Osteocyte (in vitro differentiated cells): ENCODE measurements at regions not wholly inside any gene's neighbourhood (a gene's known extent, or its start where the extent isn't known, plus 50 kb on each side); places are given as distances from the start of the nearest gene placed in this dataset.

Experiments
- DNase-seq: peaks from one replicate; pipeline ENCODE4 v3.0.0; 2021; ENCODE audit warnings: mixed read lengths; ENCODE audit not compliant: unreplicated experiment; ENCODE audit errors: extremely low spot score
- H3K27ac Mint-ChIP-seq: one replicate; pipeline ENCODE4 v1.8.0; 2021; ENCODE audit warnings: mild to moderate bottlenecking, mixed read lengths; ENCODE audit not compliant: unreplicated experiment
- H3K27me3 Mint-ChIP-seq: one replicate; pipeline ENCODE4 v1.8.0; 2021; ENCODE audit warnings: mixed read lengths; ENCODE audit not compliant: unreplicated experiment
- H3K36me3 Mint-ChIP-seq: one replicate; pipeline ENCODE4 v1.8.0; 2021; ENCODE audit warnings: mixed read lengths; ENCODE audit not compliant: unreplicated experiment
- H3K4me1 Mint-ChIP-seq: one replicate; pipeline ENCODE4 v1.8.0; 2021; ENCODE audit warnings: mixed read lengths; ENCODE audit not compliant: unreplicated experiment
- H3K4me3 Mint-ChIP-seq: one replicate; pipeline ENCODE4 v1.8.0; 2021; ENCODE audit warnings: mild to moderate bottlenecking, moderate library complexity, mixed read lengths; ENCODE audit not compliant: unreplicated experiment
- H3K9me3 Mint-ChIP-seq: one replicate; pipeline ENCODE4 v1.8.0; 2021; ENCODE audit warnings: mixed read lengths; ENCODE audit not compliant: unreplicated experiment
- CTCF ChIP-seq: fragments of 200-600 bp; sonication (generic); IDR thresholded peaks from 2 replicates; pipeline ENCODE4 v1.5.0; 2021; ENCODE audit warnings: antibody characterized with exemption, mild to moderate bottlenecking, moderate library complexity

DNA sequence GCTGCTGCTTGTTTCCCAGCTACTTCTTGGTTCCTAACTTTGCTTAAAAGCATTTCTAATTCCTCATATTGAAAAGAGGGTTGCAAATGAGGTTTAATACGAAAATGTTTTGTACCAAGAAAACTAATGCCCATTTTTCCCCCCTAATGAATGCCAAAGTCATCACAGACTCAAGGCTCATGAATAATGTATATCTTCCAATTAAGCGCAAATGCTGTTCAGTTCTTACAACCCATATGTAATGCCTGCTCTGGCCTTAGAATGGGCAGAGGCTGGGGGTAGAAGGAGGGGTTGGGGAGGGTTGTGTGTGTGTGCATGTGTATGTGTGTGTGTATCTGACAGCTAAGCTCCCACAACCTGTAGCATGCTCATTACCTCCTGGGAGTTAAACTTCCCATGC is 901.7 kb downstream of the KCNMA1 start:
- Mint-ChIP-seq H3K27ac (no peak overlapping the region), H3K4me3 (no peak overlapping the region), H3K9me3 (peaks cover 9% of the 10 kb centered on the region), H3K36me3 (no peaks in the 10 kb centered on the region), H3K27me3 (peaks cover 37% of the 10 kb centered on the region), H3K4me1 (no peaks in the 10 kb centered on the region)
- no peak for DNase-seq
- TF ChIP-seq CTCF: no peak

GRCh38 chr10:76733441-76733936 is 904.1 kb downstream of the KCNMA1 start:
- Mint-ChIP-seq H3K4me3 (no peak overlapping the region), H3K27me3 (peaks cover 51% of the 10 kb centered on the region), H3K27ac (no peak overlapping the region), H3K36me3 (no peaks in the 10 kb centered on the region), H3K9me3 (peaks cover 9% of the 10 kb centered on the region), H3K4me1 (no peaks in the 10 kb centered on the region)
- no peak for TF ChIP-seq CTCF
- DNase-seq: no peak

DNA sequence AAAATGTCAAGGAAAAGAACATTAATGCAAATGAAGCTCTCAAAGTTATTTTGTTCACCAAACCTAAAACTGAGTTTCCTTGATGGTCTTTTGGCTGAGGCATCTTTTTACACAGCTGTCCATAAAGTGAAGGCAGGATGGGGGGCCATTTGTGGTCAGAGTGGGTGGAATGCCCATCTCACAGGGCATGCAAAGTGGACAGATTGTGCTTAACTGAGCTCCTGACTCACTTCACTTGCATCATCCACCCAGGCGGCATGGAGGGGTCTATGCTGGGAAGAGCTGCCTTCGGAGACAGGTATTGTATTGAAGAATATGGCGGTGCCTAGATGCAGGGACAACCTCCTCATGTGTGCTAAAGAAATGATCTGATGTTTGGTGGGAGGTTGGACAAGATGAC is 905.3 kb downstream of the KCNMA1 start:
- no peaks in the 10 kb centered on the region for H3K36me3 Mint-ChIP-seq
- no peak for DNase-seq
- TF ChIP-seq CTCF: no peak
- H3K4me3 Mint-ChIP-seq: no peak overlapping the region
- no peak overlapping the region for H3K27ac Mint-ChIP-seq
- peaks cover 50% of the 10 kb centered on the region for H3K27me3 Mint-ChIP-seq
- H3K9me3 Mint-ChIP-seq: peaks cover 9% of the 10 kb centered on the region
- no peaks in the 10 kb centered on the region for H3K4me1 Mint-ChIP-seq

DNA sequence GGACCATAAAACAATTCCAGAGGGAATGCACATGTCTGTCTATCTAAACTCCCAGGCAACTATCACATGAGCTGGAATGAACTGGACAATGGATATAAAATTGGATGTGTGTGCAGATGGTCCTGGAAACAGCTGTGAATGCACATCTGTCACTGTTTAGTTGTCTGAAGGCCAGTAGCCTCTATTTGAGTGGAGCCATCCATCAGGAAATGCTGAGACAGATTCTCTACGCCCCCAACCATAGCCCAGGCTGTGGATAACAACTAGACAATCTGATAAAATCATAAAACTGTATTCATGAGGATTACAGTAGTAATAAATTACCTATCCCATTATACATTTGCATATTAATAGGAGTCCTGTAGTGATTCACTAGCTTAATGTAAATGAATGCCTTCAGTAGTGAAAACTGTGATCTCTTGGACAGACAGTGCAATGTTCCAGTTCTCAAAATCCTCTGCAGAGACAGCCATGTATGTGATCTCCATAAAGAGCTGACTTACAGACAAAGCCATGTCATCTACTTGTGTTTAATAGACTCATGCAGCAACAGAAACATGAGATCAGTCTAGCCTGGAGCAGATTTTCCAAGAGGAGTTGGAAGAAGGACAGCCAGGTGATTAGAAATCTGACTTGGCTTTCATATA is 907.6 kb downstream of the KCNMA1 start:
- Mint-ChIP-seq H3K36me3 (no peaks in the 10 kb centered on the region), H3K27ac (no peak overlapping the region), H3K4me1 (no peaks in the 10 kb centered on the region), H3K27me3 (peaks cover 48% of the 10 kb centered on the region), H3K9me3 (peaks cover 9% of the 10 kb centered on the region), H3K4me3 (no peak overlapping the region)
- TF ChIP-seq CTCF: no peak
- DNase-seq: no peak

- Mint-ChIP-seq H3K4me3 (no peak overlapping the region), H3K27ac (no peak overlapping the region), H3K9me3 (peaks cover 9% of the 10 kb centered on the region), H3K36me3 (no peaks in the 10 kb centered on the region), H3K27me3 (peaks cover 45% of the 10 kb centered on the region), H3K4me1 (no peaks in the 10 kb centered on the region)
- no peak for TF ChIP-seq CTCF
- DNase-seq: no peak
Observed at GRCh38 chr10:76729346-76729745, 908.3 kb downstream of the KCNMA1 start.
